ENCODE measurements at regions not wholly inside any gene's neighbourhood (a gene's known extent, or its start where the extent isn't known, plus 50 kb on each side); places are given as distances from the start of the nearest gene placed in this dataset.

GRCh38 chr5:162497455-162497854 lies 429.9 kb downstream of the GABRG2 start:
- TF ChIP-seq, protein P1, sequence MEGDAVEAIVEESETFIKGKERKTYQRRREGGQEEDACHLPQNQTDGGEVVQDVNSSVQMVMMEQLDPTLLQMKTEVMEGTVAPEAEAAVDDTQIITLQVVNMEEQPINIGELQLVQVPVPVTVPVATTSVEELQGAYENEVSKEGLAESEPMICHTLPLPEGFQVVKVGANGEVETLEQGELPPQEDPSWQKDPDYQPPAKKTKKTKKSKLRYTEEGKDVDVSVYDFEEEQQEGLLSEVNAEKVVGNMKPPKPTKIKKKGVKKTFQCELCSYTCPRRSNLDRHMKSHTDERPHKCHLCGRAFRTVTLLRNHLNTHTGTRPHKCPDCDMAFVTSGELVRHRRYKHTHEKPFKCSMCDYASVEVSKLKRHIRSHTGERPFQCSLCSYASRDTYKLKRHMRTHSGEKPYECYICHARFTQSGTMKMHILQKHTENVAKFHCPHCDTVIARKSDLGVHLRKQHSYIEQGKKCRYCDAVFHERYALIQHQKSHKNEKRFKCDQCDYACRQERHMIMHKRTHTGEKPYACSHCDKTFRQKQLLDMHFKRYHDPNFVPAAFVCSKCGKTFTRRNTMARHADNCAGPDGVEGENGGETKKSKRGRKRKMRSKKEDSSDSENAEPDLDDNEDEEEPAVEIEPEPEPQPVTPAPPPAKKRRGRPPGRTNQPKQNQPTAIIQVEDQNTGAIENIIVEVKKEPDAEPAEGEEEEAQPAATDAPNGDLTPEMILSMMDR (conservative IDR thresholded peaks at IDR 0.05): no peak
- Mint-ChIP-seq H3K27ac (no peak overlapping the region), H3K36me3 (no peaks in the 10 kb centered on the region), H3K4me1 (ENCODE audit: unreplicated experiment) (no peaks in the 10 kb centered on the region), H3K9me3 (no peaks in the 10 kb centered on the region), H3K4me3 (no peak overlapping the region), H3K27me3 (peaks cover 4% of the 10 kb centered on the region)
- DNase-seq (ENCODE audit: extremely low spot score, unreplicated experiment): no peak

GRCh38 chr5:162502780-162503179 lies 435.2 kb downstream of the GABRG2 start:
- TF ChIP-seq, protein P1 (conservative IDR thresholded peaks at IDR 0.05): no peak
- no peaks in the 10 kb centered on the region for H3K27me3 Mint-ChIP-seq
- no peak for DNase-seq (ENCODE audit: extremely low spot score, unreplicated experiment)
- H3K4me1 Mint-ChIP-seq (ENCODE audit: unreplicated experiment): no peaks in the 10 kb centered on the region
- H3K4me3 Mint-ChIP-seq: no peak overlapping the region
- H3K9me3 Mint-ChIP-seq: no peaks in the 10 kb centered on the region
- H3K27ac Mint-ChIP-seq: no peak overlapping the region
- no peaks in the 10 kb centered on the region for H3K36me3 Mint-ChIP-seq

- no peaks in the 10 kb centered on the region for H3K36me3 Mint-ChIP-seq
These were observed 436.2 kb downstream of the GABRG2 start for GRCh38 chr5:162503796-162504195.

DNA sequence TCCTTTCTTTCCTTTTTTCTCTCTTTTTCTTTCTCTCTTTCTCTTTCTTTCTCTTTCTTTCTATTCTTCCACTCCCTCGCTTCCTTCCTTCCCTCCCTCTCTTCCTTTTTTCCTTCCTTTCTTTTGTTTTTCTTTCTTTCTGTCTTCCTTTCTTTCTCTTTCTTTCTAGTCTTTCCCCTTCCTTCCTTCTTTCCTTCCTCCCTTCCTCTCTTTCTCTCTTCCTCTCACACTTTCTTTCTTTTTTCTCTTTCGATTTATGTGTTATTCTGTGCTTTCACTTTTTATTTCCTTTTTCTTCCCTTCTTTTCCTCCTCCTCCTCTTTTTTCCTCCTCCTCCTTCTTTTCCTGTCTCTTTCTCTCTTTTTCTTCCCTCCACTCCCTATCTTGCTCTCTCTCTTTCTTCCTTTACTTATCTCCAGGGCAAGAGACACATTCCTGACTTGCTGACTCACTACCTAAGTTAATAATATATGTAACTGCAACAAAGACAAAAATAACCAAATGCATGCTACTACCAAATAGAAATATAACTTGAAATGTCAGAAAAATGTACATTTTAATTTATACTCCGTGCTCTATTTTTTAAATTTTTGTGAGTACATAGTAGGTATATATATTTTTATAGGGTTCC lies 445.5 kb downstream of the GABRG2 start:
- Mint-ChIP-seq H3K27ac (no peak overlapping the region), H3K4me1 (ENCODE audit: unreplicated experiment) (no peaks in the 10 kb centered on the region), H3K27me3 (no peaks in the 10 kb centered on the region), H3K4me3 (no peak overlapping the region), H3K9me3 (no peaks in the 10 kb centered on the region), H3K36me3 (no peaks in the 10 kb centered on the region)
- TF ChIP-seq, protein P1 (conservative IDR thresholded peaks at IDR 0.05): no peak
- DNase-seq (ENCODE audit: extremely low spot score, unreplicated experiment): no peak

More at GRCh38 chr5:162503796-162504195, 436.2 kb downstream of the GABRG2 start:
- H3K4me3 Mint-ChIP-seq: no peak overlapping the region
- H3K4me1 Mint-ChIP-seq (ENCODE audit: unreplicated experiment): no peaks in the 10 kb centered on the region
- no peaks in the 10 kb centered on the region for H3K9me3 Mint-ChIP-seq
- TF ChIP-seq, protein P1 (conservative IDR thresholded peaks at IDR 0.05): no peak
- no peak overlapping the region for H3K27ac Mint-ChIP-seq
- DNase-seq (ENCODE audit: extremely low spot score, unreplicated experiment): no peak
- H3K27me3 Mint-ChIP-seq: no peaks in the 10 kb centered on the region

DNA sequence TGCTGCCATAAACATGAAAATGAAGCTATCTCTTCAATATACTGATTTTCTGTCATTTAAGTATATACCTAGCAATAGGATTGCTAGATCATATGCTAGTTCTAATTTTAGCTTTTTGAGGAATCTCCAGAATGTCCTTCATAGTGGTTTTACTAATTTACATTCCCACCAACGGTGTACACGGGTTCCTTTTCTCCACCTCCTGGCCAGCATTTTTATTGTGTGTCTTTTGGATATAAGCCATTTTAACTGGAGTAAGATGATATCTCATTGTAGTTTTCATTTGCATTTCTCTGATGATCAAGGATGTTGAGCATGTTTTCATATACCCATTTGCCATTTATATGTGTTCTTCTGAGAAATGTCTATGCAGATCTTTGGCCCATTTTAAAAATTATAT lies 446.5 kb downstream of the GABRG2 start:
- no peak overlapping the region for H3K4me3 Mint-ChIP-seq
- no peaks in the 10 kb centered on the region for H3K36me3 Mint-ChIP-seq
- TF ChIP-seq, protein P1 (conservative IDR thresholded peaks at IDR 0.05): no peak

More for the DNA sequence above, 446.5 kb downstream of the GABRG2 start:
- Mint-ChIP-seq H3K4me1 (ENCODE audit: unreplicated experiment) (no peaks in the 10 kb centered on the region), H3K27ac (no peak overlapping the region), H3K27me3 (no peaks in the 10 kb centered on the region), H3K9me3 (no peaks in the 10 kb centered on the region)
- no peak for DNase-seq (ENCODE audit: extremely low spot score, unreplicated experiment)

Measured in type B pancreatic cell (in vitro differentiated cells).